HCT116 (cell line): ENCODE measurements at regions not wholly inside any gene's neighbourhood (a gene's known extent, or its start where the extent isn't known, plus 50 kb on each side); places are given as distances from the start of the nearest gene placed in this dataset.

Experiments
- ATAC-seq: fragments of 200-7000 bp; cut with Tn5 transposase; 2 replicates; pipeline ENCODE4 v1.9.1; 2020; ENCODE audit warnings: mild to moderate bottlenecking, moderate library complexity
- BruUV-seq: library from RNA; stranded (reverse); fragments of 400-500 nt; replicated peaks from 2 replicates; lab custom pipeline; 2021; lab: Mats Ljungman, UMichigan
- CTCF ChIA-PET: fragments of 300-600 bp; sonication (Branson Sonifier 250); formaldehyde crosslinking; loops from one replicate; lab custom pipeline; 2021; ENCODE audit warnings: antibody characterized with exemption; lab: Charles Lee
- POLR2A ChIA-PET: fragments of 300-600, 350-600 bp; sonication (Branson Sonifier 250); formaldehyde crosslinking; loops from one replicate; lab custom pipeline; 2021; ENCODE audit warnings: antibody characterized with exemption; lab: Charles Lee
- RAD21 ChIA-PET, 2 experiments: fragments of 300-600 bp; sonication (Branson Sonifier 250); formaldehyde crosslinking; loops; one replicate each; lab custom pipeline; 2023; ENCODE audit warnings: low total read pairs in 2 of 2; ENCODE audit not compliant: uncharacterized antibody in 2 of 2, unreplicated experiment in 2 of 2, low non-redundant PET in 1 of 2; lab: Charles Lee
- DNase-seq: peaks from one replicate; pipeline ENCODE4 v3.0.0-alpha.2; 2010; ENCODE audit warnings: low read depth, low spot score
- H2AFZ ChIP-seq: fragments of 200-600 bp; shearing (Covaris generic), sonication (generic); 2 replicates; pipeline ENCODE4 v1.6.1; 2017; ENCODE audit warnings: low read depth, mixed run types, mixed read lengths, antibody characterized with exemption, low read length; ENCODE audit not compliant: poor library complexity, severe bottlenecking
- H3K27ac ChIP-seq: 2 replicates; pipeline ENCODE4 v1.5.1; 2012; ENCODE audit warnings: low read depth, low read length
- H3K27me3 ChIP-seq: fragments of 200-600 bp; sonication (generic); 2 replicates; pipeline ENCODE4 v1.6.1; 2016; ENCODE audit warnings: mixed run types, low read length, mixed read lengths; ENCODE audit not compliant: insufficient read depth
- H3K36me3 ChIP-seq, 2 experiments: fragments of 200-500 bp in 1 of 2; fragments of 200-600 bp in 1 of 2; sonication (Bioruptor generic) in 1 of 2; sonication (generic) in 1 of 2; 2 replicates each; pipeline versions ENCODE4 v1.5.1 to v1.6.1; 2014 to 2016; ENCODE audit warnings: low read length in 2 of 2, inconsistent platforms in 1 of 2, mixed read lengths in 1 of 2, mixed run types in 1 of 2; ENCODE audit not compliant: insufficient read depth in 2 of 2, control insufficient read depth in 1 of 2
- H3K4me1 ChIP-seq, 2 experiments: fragments of 200-600 bp in 1 of 2; sonication (generic) in 1 of 2; 2 replicates each; pipeline versions ENCODE4 v1.5.1 to v1.6.1; 2012 to 2017; ENCODE audit warnings: low read length in 2 of 2, inconsistent platforms in 1 of 2, mild to moderate bottlenecking in 1 of 2, mixed read lengths in 1 of 2, mixed run types in 1 of 2, moderate library complexity in 1 of 2; ENCODE audit not compliant: insufficient read depth in 2 of 2, control insufficient read depth in 1 of 2
- H3K4me2 ChIP-seq: fragments of 200-600 bp; sonication (generic); 2 replicates; pipeline ENCODE4 v1.6.1; 2017; ENCODE audit warnings: mixed run types, low read length, mixed read lengths
- H3K4me3 ChIP-seq, 2 experiments: fragments of 200-600 bp in 1 of 2; sonication (generic) in 1 of 2; replicated peaks in 1 of 2; 2 replicates each; pipeline ENCODE4 v1.5.1; 2011 to 2016; ENCODE audit warnings: low read length in 2 of 2, control low read depth in 1 of 2, low read depth in 1 of 2, mild to moderate bottlenecking in 1 of 2, mixed read lengths in 1 of 2, mixed run types in 1 of 2
- H3K79me2 ChIP-seq: fragments of 200-600 bp; sonication (generic); 2 replicates; pipeline ENCODE4 v1.6.1; 2017; ENCODE audit warnings: mild to moderate bottlenecking, mixed run types, low read length, moderate library complexity, mixed read lengths; ENCODE audit not compliant: insufficient read depth
- H3K9ac ChIP-seq: fragments of 200-600 bp; sonication (generic); 2 replicates; pipeline ENCODE4 v1.6.1; 2016; ENCODE audit warnings: low read length, mixed read lengths
- H3K9me2 ChIP-seq: fragments of 200-600 bp; sonication (generic), shearing (Covaris generic); 2 replicates; pipeline ENCODE4 v1.6.1; 2017; ENCODE audit warnings: mixed run types, mild to moderate bottlenecking, moderate library complexity; ENCODE audit not compliant: insufficient read depth
- H3K9me3 ChIP-seq, 2 experiments: fragments of 200-500 bp in 1 of 2; fragments of 200-600 bp in 1 of 2; sonication (Bioruptor generic) in 1 of 2; sonication (generic) in 1 of 2; 2 replicates each; pipeline ENCODE4 v1.6.1; 2014 to 2017; ENCODE audit warnings: low read length in 2 of 2, mixed read lengths in 2 of 2, inconsistent platforms in 1 of 2, low read depth in 1 of 2, mild to moderate bottlenecking in 1 of 2, mixed run types in 1 of 2, moderate library complexity in 1 of 2; ENCODE audit not compliant: control insufficient read depth in 1 of 2, insufficient read depth in 1 of 2
- H4K20me1 ChIP-seq: fragments of 200-600 bp; sonication (generic), shearing (Covaris generic); 2 replicates; pipeline ENCODE4 v1.6.1; 2017; ENCODE audit warnings: mixed run types, mild to moderate bottlenecking, moderate library complexity; ENCODE audit not compliant: insufficient read depth
- ATF3 ChIP-seq: IDR thresholded peaks from 2 replicates; pipeline ENCODE4 v1.6.1; 2012
- CEBPB ChIP-seq: IDR thresholded peaks from 2 replicates; pipeline ENCODE4 v1.6.1; 2012; ENCODE audit warnings: low read depth
- CTCF ChIP-seq, 3 experiments: fragments of 200-600 bp in 1 of 3; sonication (generic) in 1 of 3; IDR thresholded peaks in 2 of 3; conservative IDR thresholded peaks in 1 of 3; 2 replicates each; pipeline ENCODE4 v1.5.1; 2012 to 2017; ENCODE audit warnings: low read depth in 2 of 3, low read length in 2 of 3, antibody characterized with exemption in 1 of 3, borderline replicate concordance in 1 of 3, control low read depth in 1 of 3, mild to moderate bottlenecking in 1 of 3, mixed read lengths in 1 of 3, mixed run types in 1 of 3, moderate library complexity in 1 of 3; ENCODE audit not compliant: insufficient read depth in 1 of 3
- EZH2 ChIP-seq: fragments of 200-600 bp; sonication (generic); IDR thresholded peaks from 2 replicates; pipeline ENCODE4 v1.6.1; 2017; ENCODE audit warnings: antibody characterized with exemption, mixed run types
- EZH2phosphoT487 ChIP-seq: fragments of 200-600 bp; IDR thresholded peaks from 2 replicates; pipeline ENCODE4 v1.6.1; 2018; ENCODE audit warnings: antibody characterized with exemption, borderline replicate concordance
- FOSL1 ChIP-seq: IDR thresholded peaks from 2 replicates; pipeline ENCODE4 v1.6.1; 2012; ENCODE audit warnings: low read depth
- JUND ChIP-seq: IDR thresholded peaks from 2 replicates; pipeline ENCODE4 v1.6.1; 2012
- MAX ChIP-seq: IDR thresholded peaks from 2 replicates; pipeline ENCODE4 v1.6.1; 2012
- POLR2A ChIP-seq: IDR thresholded peaks from 2 replicates; pipeline ENCODE4 v1.7.0; 2011; ENCODE audit warnings: borderline replicate concordance; ENCODE audit not compliant: insufficient read depth, insufficient read length; ENCODE audit errors: extremely low read depth
- POLR2AphosphoS5 ChIP-seq: IDR thresholded peaks from 2 replicates; pipeline ENCODE4 v1.6.1; 2011; ENCODE audit warnings: mild to moderate bottlenecking, low read depth, low read length, moderate library complexity
- RAD21 ChIP-seq: IDR thresholded peaks from 2 replicates; pipeline ENCODE4 v1.6.1; 2012; ENCODE audit warnings: low read depth, mild to moderate bottlenecking
- SIN3A ChIP-seq: IDR thresholded peaks from 2 replicates; pipeline ENCODE4 v1.6.1; 2012; ENCODE audit warnings: low read depth
- SRF ChIP-seq: IDR thresholded peaks from 2 replicates; pipeline ENCODE4 v1.6.1; 2012; ENCODE audit warnings: low read depth
- YY1 ChIP-seq: IDR thresholded peaks from 2 replicates; pipeline ENCODE4 v1.6.1; 2011; ENCODE audit warnings: low read length, low read depth, moderate library complexity, mild to moderate bottlenecking; ENCODE audit not compliant: insufficient replicate concordance; ENCODE audit errors: extremely low read depth
- ZNF274 ChIP-seq: fragments of 200-500 bp; sonication (Bioruptor generic); IDR thresholded peaks from 2 replicates; pipeline ENCODE4 v1.6.1; 2014; ENCODE audit warnings: mild to moderate bottlenecking, low read depth, low read length, inconsistent platforms
- intact Hi-C: fragments of 100-400 bp; cut with micrococcal nuclease; formaldehyde crosslinking; loops from 2 replicates; pipeline ENCODE4 v1.10.0; 2022
- TF ChIP-seq, protein P1 (sequence below): IDR thresholded peaks from 2 replicates; pipeline ENCODE4 v1.6.1; 2012; ENCODE audit warnings: low read depth
- TF ChIP-seq, protein P2 (sequence below): IDR thresholded peaks from 2 replicates; pipeline ENCODE4 v1.6.1; 2011; ENCODE audit warnings: mild to moderate bottlenecking, low read length, moderate library complexity; ENCODE audit not compliant: insufficient replicate concordance; ENCODE audit errors: extremely low read depth

- H3K27ac ChIP-seq, result no peak overlapping the region
- H3K9ac ChIP-seq, result no peak overlapping the region
- no peaks in the 10 kb centered on the region for H3K36me3 ChIP-seq
- no peaks in the 10 kb centered on the region for H3K9me3 ChIP-seq
- H3K9me2 ChIP-seq, result no peaks in the 10 kb centered on the region
- DNase-seq (no peak), ATAC-seq (no peak)
- ChIA-PET CTCF (no interaction called here), POLR2A (no interaction called here), RAD21 (no interaction called here)
- H4K20me1 ChIP-seq, result no peaks in the 10 kb centered on the region
- H3K79me2 ChIP-seq, result no peaks in the 10 kb centered on the region
- H3K4me1 ChIP-seq, result peaks cover 0 to 5% of the 10 kb centered on the region in 2 experiments; a peak in 2 of 4 replicates
- no TSS peak for BruUV-seq
- TF ChIP-seq FOSL1 (no peak), SRF (no peak), EZH2phosphoT487 (no peak), ATF3 (no peak), JUND (no peak), CEBPB (no peak), POLR2A (no peak), YY1 (no peak), RAD21 (no peak), EZH2 (no peak), POLR2AphosphoS5 (no peak), ZNF274 (no peak), MAX (no peak), CTCF (IDR thresholded peaks at IDR 0.05 in 2 of 3, conservative IDR thresholded peaks at IDR 0.05 in 1 of 3; ENCODE audit: borderline replicate concordance in 1 of 3, insufficient read depth in 1 of 3, low read depth in 2 of 3, low read length in 2 of 3) (no peak), SIN3A (no peak)
- TF ChIP-seq, protein P1, sequence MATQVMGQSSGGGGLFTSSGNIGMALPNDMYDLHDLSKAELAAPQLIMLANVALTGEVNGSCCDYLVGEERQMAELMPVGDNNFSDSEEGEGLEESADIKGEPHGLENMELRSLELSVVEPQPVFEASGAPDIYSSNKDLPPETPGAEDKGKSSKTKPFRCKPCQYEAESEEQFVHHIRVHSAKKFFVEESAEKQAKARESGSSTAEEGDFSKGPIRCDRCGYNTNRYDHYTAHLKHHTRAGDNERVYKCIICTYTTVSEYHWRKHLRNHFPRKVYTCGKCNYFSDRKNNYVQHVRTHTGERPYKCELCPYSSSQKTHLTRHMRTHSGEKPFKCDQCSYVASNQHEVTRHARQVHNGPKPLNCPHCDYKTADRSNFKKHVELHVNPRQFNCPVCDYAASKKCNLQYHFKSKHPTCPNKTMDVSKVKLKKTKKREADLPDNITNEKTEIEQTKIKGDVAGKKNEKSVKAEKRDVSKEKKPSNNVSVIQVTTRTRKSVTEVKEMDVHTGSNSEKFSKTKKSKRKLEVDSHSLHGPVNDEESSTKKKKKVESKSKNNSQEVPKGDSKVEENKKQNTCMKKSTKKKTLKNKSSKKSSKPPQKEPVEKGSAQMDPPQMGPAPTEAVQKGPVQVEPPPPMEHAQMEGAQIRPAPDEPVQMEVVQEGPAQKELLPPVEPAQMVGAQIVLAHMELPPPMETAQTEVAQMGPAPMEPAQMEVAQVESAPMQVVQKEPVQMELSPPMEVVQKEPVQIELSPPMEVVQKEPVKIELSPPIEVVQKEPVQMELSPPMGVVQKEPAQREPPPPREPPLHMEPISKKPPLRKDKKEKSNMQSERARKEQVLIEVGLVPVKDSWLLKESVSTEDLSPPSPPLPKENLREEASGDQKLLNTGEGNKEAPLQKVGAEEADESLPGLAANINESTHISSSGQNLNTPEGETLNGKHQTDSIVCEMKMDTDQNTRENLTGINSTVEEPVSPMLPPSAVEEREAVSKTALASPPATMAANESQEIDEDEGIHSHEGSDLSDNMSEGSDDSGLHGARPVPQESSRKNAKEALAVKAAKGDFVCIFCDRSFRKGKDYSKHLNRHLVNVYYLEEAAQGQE, result no peak
- TF ChIP-seq, protein P2, sequence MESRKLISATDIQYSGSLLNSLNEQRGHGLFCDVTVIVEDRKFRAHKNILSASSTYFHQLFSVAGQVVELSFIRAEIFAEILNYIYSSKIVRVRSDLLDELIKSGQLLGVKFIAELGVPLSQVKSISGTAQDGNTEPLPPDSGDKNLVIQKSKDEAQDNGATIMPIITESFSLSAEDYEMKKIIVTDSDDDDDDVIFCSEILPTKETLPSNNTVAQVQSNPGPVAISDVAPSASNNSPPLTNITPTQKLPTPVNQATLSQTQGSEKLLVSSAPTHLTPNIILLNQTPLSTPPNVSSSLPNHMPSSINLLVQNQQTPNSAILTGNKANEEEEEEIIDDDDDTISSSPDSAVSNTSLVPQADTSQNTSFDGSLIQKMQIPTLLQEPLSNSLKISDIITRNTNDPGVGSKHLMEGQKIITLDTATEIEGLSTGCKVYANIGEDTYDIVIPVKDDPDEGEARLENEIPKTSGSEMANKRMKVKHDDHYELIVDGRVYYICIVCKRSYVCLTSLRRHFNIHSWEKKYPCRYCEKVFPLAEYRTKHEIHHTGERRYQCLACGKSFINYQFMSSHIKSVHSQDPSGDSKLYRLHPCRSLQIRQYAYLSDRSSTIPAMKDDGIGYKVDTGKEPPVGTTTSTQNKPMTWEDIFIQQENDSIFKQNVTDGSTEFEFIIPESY, result no peak
- no peak overlapping the region for H3K4me3 ChIP-seq
- H3K27me3 ChIP-seq, result no peaks in the 10 kb centered on the region
- no peak overlapping the region for H2AFZ ChIP-seq
- intact Hi-C loops, result no loop called here
- no peak overlapping the region for H3K4me2 ChIP-seq
Measured at GRCh38 chrX:22351076-22351475, 78.4 kb downstream of the CBLL2 start.
